ENCODE measurements at regions not wholly inside any gene's neighbourhood (a gene's known extent, or its start where the extent isn't known, plus 50 kb on each side); places are given as distances from the start of the nearest gene placed in this dataset.
A peak's percentile ranks its signal among the peaks of the same experiment; 100 is the strongest.
"Not testable (repeated sequence)": the region's sequence is repeated elsewhere in the genome, so short reads cannot be mapped to it uniquely, and the experiment has no call there.

DNA sequence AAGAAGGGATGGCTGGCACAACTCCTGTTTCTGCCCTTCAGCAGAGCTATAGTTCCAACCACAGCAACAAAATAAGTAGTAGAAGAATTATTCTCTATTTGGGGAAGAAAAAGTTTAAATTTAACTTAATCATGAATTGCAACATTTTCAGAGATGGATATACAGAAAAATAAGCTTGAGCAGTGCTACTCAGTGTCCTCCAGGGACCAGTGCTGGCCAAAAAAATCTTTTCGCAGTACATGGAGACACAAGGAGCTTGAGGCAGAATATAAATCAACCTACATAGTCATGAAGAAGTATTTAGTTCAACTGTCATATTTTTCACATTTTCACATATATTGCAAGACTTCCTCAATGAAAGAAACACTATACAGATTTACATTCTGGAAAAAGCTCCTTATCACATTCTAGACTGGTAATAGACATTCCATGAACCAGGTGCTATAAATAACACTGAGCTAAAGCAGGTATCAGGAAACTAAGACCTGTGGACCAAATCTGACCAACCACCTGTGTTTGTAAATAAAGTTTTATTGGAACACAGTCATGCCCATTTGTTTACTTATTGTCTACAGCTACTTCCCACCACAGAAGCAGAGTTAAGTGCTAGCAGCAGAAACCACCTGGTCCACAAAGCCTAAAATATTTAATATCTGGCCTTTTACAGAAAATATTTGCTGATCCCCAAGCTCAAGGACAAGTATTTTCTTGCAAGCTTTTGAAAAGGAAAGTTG lies 101.9 kb downstream of the RGS21 start:
- DNase-seq = no peak

GRCh38 chr1:192430644-192431043 lies 113.9 kb downstream of the RGS21 start:
- no peak for DNase-seq

DNA sequence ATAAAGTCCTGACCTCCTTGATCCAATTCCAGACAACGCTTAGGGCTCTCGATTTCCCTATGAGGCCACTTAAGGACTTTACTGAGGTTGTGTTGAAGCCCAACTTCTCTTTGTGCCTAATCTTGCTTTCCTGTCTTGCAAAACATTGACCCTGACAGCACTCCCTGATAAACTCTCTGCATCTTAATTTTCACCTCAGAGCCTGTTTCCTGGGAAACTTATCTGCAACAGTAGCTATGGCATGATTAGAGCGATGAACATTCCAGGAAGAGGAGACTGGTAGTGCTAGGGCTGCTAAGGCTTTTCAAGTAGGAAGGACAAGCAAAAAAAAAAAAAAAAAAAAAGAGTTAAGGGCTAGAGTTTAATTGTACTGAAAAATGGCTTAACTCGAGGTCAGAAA lies 118.9 kb downstream of the RGS21 start:
- DNase-seq = no peak

DNA sequence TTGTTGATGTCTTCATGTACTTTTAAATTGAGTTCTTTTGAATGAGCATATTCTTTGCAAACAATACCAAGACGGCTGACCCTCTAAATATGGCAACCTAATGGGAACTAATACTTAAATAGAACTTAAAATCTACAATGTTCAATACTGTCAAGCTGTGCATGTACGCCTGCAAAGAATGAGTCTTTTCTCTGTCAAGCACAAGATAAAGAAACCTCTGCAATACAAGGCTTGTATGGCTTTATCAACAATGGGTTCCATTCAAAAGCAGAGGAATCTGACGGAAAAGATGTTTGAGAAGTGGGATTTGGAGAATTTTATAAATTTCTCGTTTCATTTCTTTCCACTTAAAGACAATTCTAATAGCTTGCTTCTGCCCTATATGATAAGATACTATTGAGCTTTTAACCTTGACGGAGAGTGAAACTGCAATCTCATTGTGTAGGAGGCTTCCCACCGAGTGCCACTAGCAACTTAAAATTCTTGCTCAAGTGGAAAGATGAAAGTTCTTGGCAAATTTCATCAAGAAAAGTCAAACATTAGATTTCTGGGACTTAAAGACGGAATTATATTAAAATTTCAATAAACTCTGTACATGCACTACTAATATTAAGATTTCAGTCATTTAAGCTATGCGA lies 119.8 kb downstream of the RGS21 start:
- no peak for DNase-seq

GRCh38 chr1:192438737-192439136 lies 121.9 kb downstream of the RGS21 start:
- DNase-seq = no peak

- no peak for DNase-seq
Measured at GRCh38 chr1:192439373-192440025, 122.7 kb downstream of the RGS21 start.

DNA sequence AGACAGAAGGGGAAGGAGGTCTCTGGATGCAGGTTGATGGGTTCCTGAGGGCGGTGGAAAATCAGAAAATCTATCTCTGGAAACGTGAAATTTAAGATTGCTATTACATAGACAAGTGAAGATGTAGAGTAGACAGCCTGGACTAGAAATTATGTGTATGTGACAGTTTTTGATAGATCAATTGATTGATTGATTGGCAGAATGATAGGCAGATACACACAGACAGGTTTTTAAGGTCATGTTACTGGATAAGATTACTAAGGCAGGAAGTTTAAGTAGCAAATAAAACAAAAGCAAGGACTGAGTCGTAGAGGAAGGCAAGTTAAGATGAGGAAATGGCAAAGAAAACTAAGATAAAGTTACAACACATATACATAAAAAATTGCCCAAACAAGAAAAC lies 124.7 kb downstream of the RGS21 start:
- no peak for DNase-seq

- no peak for DNase-seq
Measured at GRCh38 chr1:192442736-192443135, 125.9 kb downstream of the RGS21 start.

GRCh38 chr1:192443616-192444015 lies 126.8 kb downstream of the RGS21 start:
- DNase-seq = no peak

- no peak for DNase-seq
Measured at GRCh38 chr1:192445241-192445640, 128.4 kb downstream of the RGS21 start.

DNA sequence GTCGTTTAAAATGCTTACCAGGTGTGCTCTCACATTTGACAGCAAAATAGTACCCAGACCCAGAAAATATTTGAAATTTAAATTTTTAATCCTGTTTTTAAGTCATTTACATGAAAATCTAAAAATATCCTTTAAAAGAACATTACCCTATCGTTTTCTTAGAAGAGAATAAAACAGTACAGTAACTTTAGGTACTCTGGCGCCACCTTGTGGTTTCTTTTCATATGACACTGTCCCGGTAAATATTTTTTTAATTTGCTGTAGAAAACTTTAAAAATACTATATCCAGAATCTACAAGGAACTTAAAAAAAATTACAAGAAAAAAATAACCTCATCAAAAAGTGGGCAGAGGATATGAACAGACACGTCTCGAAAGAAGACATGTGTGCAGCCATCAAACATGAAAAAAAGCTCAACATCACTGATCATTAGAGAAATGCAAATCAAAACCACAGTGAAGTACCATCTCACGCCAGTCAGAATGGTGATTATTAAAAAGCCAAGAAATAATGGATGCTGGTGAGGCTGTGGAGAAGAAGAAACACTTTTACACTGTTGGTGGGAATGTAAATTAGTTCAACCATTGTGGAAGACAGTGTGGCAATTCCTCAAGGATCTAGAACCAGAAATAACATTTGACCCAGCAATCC lies 129.2 kb downstream of the RGS21 start:
- DNase-seq = no peak

DNA sequence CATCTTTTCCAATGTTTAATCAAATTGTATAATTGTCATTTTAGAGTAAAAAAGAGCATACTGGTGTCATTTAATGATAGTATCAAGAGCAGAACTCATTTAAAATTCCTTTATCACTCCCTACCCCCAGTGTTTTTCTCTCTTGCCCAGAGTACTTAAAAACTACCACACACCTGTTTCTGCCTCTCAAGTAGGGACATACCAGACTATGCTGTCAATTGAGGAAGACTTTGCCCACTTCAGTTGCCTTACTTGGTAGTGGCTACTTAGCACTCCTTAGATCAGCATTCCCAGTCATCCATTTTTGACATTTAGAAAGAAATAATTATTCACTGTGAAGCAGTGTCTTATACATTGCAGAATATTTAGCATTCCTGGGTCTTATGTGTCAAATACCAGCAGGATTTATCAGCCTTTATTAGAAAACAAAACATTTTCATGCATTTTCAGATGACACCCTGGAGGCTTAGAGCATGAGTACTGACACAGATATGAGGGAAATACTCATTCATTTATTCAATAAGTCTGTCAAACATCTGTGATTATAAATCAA lies 127.5 kb upstream of the RGS1 start:
- DNase-seq = no peak

DNA sequence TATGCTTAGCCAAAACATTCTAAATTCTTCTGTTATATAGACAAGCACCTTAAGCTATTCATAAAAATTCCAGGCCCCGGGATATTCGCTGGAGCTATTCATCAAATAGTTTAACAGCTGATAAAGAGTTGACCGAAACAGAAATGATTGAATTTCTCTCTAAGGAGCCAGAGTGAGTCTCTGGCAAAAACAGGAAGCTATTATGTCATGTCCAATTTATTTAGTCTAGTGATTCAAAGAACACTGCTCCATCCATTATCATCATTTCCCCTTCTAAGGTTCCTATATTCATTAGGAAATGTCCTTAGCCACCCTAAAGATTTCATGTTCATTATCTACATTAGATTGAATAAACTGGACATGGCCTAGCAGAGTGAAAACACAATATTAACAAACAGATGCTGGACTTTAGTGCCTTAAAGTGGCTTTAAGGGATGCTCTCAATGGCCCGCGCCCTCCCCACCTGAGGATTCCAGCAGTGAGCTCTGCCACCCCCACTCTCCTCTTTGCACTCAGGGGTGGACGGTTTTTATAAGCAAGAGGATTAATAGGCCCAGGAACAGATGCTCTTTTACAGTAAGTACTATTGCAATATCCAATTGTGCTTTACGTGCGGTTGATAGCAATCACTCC lies 122.1 kb upstream of the RGS1 start:
- no peak for DNase-seq

DNA sequence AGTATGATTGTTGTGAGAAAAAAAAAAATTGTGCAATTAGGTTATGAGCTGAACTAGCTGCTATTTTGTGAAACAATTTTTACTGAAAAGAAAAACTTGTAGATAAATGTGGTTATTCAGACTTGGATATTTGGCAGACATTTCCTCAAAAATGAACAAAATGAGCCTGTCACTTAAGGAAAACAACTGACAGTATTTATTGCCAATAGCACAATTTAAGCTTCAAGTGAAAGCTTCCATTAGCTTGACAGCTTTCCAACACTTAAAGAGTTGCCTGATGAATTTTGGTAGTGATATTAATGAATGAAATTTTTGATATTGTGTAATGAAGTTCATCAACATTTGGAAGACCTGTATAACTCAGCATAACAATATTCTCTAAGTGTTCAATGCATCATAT lies 116.1 kb upstream of the RGS1 start:
- no peak for DNase-seq

GRCh38 chr1:192461684-192462083 lies 113.9 kb upstream of the RGS1 start:
- no peak for DNase-seq

DNA sequence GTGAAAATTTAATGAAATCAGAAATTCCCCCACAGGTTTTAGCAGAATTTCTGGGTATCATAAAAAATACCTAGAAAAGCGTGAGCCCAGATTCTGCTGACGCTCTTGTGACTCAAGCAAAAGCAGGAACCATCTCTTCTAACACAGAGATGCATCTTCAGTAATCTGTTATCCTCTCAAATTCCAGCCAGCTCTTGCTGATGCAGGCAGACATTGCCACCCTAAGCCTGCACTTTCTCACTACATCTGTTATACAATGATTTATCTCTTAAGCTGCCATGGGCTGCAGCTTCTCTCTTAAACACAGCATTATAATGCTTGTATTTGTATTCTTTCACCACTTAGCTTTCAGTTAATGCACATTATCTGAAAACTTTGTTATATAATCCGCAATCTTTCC lies 113.0 kb upstream of the RGS1 start:
- DNase-seq = no peak

DNA sequence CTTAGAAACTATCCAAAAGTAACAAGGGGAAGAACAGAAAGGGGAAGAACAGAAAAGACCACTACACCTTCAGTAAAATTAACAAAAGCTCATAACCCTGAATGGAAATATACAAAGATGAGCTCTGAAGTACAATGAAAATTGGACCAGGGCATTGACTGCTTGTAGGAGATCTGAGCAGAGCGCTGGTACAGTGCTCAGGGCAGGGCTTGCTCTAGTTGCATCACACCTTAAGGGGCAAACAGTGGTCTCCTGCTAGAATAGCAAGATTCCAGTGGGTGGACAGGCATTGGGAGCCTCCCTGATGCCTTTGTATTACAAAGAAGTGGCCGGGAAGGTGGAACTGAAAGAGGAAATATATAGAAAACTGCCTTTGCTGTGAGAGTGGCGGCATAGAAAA lies 111.9 kb upstream of the RGS1 start:
- DNase-seq = no peak

DNA sequence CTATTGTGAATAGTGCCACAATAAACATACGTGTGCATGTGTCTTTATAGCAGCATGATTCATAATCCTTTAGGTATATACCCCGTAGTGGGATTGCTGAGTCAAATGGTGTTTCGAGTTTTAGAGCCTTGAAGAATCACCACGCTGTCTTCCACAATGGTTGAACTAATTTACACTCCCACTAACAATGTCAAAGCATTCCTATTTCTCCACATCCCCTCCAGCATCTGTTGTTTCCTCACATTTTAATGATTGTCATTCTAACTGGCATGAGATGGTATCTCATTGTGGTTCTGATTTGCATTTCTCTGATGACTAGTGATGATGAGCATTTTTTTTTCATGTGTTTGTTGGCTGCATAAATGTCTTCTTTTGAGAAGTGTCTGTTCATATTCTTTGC lies 110.4 kb upstream of the RGS1 start:
- DNase-seq = not testable (repeated sequence)

GRCh38 chr1:192474080-192474683 lies 101.4 kb upstream of the RGS1 start:
- DNase-seq = no peak

DNA sequence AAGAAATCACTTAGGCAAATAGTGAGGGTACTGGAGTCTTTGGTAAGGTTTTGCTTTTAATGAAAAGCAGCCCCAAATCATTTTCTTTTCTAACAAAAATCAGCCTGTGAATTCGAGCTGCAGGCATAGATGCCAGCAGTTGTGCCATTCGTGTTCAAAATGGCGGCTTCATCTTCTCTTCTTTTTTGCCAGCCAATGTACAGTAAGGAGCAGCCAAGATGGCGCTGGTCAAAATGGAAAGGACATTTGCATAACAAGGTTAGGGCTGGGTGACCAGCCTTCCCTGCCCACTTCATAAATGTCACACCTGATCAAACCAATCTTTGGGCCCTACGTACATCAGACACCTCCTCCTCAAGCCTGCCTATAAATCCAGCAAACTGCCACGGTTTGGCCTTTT lies 100.2 kb upstream of the RGS1 start:
- no peak for DNase-seq

- no peak for DNase-seq
Measured at GRCh38 chr1:192475970-192476369, 99.6 kb upstream of the RGS1 start.

- peak; percentile 34 for DNase-seq
Measured at GRCh38 chr1:192476802-192477298, 98.7 kb upstream of the RGS1 start.

Data from CD4-positive, alpha-beta T cell treated with Interleukin-15 for 1 hour (primary cell).